ENCODE measurements at regions not wholly inside any gene's neighbourhood (a gene's known extent, or its start where the extent isn't known, plus 50 kb on each side); places are given as distances from the start of the nearest gene placed in this dataset.

GRCh38 chr15:92243227-92243626, 150.5 kb upstream of the ST8SIA2 start:
- no peak for TF ChIP-seq CTCF (IDR thresholded peaks at IDR 0.05)
- TF ChIP-seq POLR2A (IDR thresholded peaks at IDR 0.05), result no peak
- TF ChIP-seq EP300 (IDR thresholded peaks at IDR 0.05), result no peak
